NCI-H2107 (cell line): ENCODE measurements at regions not wholly inside any gene's neighbourhood (a gene's known extent, or its start where the extent isn't known, plus 50 kb on each side); places are given as distances from the start of the nearest gene placed in this dataset.
"Not testable (repeated sequence)": the region's sequence is repeated elsewhere in the genome, so short reads cannot be mapped to it uniquely, and the experiment has no call there.

Source experiments
- DNase-seq: peaks from one replicate; lab custom pipeline; 2025; lab: John Stamatoyannopoulos, UW

- DNase-seq, result no peak
These were observed 491.1 kb downstream of the BRINP3 start for GRCh38 chr1:189986516-189986915.

- no peak for DNase-seq
These were observed 490.2 kb downstream of the BRINP3 start for GRCh38 chr1:189987509-189987908.

GRCh38 chr1:189992856-189993255, 484.8 kb downstream of the BRINP3 start:
- DNase-seq, result no peak

- no peak for DNase-seq
These were observed 477.2 kb downstream of the BRINP3 start for GRCh38 chr1:190000365-190000872.

GRCh38 chr1:190001187-190001586, 476.5 kb downstream of the BRINP3 start:
- no peak for DNase-seq

- no peak for DNase-seq
These were observed 474.3 kb downstream of the BRINP3 start for GRCh38 chr1:190003376-190003775.

- no peak for DNase-seq
These were observed 466.1 kb downstream of the BRINP3 start for GRCh38 chr1:190011585-190011984.

- DNase-seq, result not testable (repeated sequence)
These were observed 458.5 kb downstream of the BRINP3 start for GRCh38 chr1:190019151-190019550.

GRCh38 chr1:190019717-190020116, 457.9 kb downstream of the BRINP3 start:
- no peak for DNase-seq

- DNase-seq, result no peak
These were observed 455.0 kb downstream of the BRINP3 start for GRCh38 chr1:190022709-190023108.

- no peak for DNase-seq
These were observed 448.2 kb downstream of the BRINP3 start for GRCh38 chr1:190029441-190029840.

GRCh38 chr1:190043655-190044054, 434.0 kb downstream of the BRINP3 start:
- no peak for DNase-seq

GRCh38 chr1:190046231-190046630, 431.4 kb downstream of the BRINP3 start:
- no peak for DNase-seq
